HPDE6-E6E7 (cell line): ENCODE measurements at regions not wholly inside any gene's neighbourhood (a gene's known extent, or its start where the extent isn't known, plus 50 kb on each side); places are given as distances from the start of the nearest gene placed in this dataset.
"Not testable (repeated sequence)": the region's sequence is repeated elsewhere in the genome, so short reads cannot be mapped to it uniquely, and the experiment has no call there.

Experiments used
- DNase-seq: peaks from one replicate; pipeline ENCODE4 v3.0.0; 2011; ENCODE audit warnings: missing footprints; ENCODE audit errors: extremely low spot score

- DNase-seq, result no peak
These were observed 81.1 kb downstream of the ARL6IP4 start for GRCh38 chr12:123061441-123062205.

GRCh38 chr12:123059500-123059899 lies 79.0 kb downstream of the ARL6IP4 start:
- no peak for DNase-seq

GRCh38 chr12:123058980-123059379 lies 78.5 kb downstream of the ARL6IP4 start:
- no peak for DNase-seq

- no peak for DNase-seq
These were observed 78.0 kb downstream of the ARL6IP4 start for GRCh38 chr12:123058481-123058880.

- DNase-seq, result no peak
These were observed 77.2 kb downstream of the ARL6IP4 start for GRCh38 chr12:123057513-123058265.

- DNase-seq, result no peak
These were observed 76.2 kb downstream of the ARL6IP4 start for GRCh38 chr12:123056709-123057108.

- DNase-seq, result no peak
These were observed 75.6 kb downstream of the ARL6IP4 start for GRCh38 chr12:123056053-123056452.

GRCh38 chr12:123055281-123055766 lies 74.8 kb downstream of the ARL6IP4 start:
- no peak for DNase-seq

- DNase-seq, result no peak
These were observed 73.9 kb downstream of the ARL6IP4 start for GRCh38 chr12:123054371-123054770.

- DNase-seq, result no peak
These were observed 71.1 kb downstream of the ARL6IP4 start for GRCh38 chr12:123051556-123051955.

- no peak for DNase-seq
These were observed 70.4 kb downstream of the ARL6IP4 start for GRCh38 chr12:123050913-123051312.

- DNase-seq, result no peak
These were observed 69.9 kb downstream of the ARL6IP4 start for GRCh38 chr12:123050331-123050831.

- DNase-seq, result no peak
These were observed 69.1 kb downstream of the ARL6IP4 start for GRCh38 chr12:123049398-123050240.

GRCh38 chr12:123047892-123048291 lies 67.4 kb downstream of the ARL6IP4 start:
- DNase-seq, result not testable (repeated sequence)

GRCh38 chr12:123047289-123047688 lies 66.8 kb downstream of the ARL6IP4 start:
- DNase-seq, result no peak

- DNase-seq, result no peak
These were observed 66.0 kb downstream of the ARL6IP4 start for GRCh38 chr12:123046431-123046830.

- DNase-seq, result no peak
These were observed 65.2 kb downstream of the ARL6IP4 start for GRCh38 chr12:123045678-123046077.

- no peak for DNase-seq
These were observed 63.9 kb downstream of the ARL6IP4 start for GRCh38 chr12:123044351-123044750.

- DNase-seq, result peak; percentile 80
These were observed 63.1 kb downstream of the ARL6IP4 start for GRCh38 chr12:123043536-123044001.

- no peak for DNase-seq
These were observed 62.4 kb downstream of the ARL6IP4 start for GRCh38 chr12:123042833-123043232.

- DNase-seq, result no peak
These were observed 61.6 kb downstream of the ARL6IP4 start for GRCh38 chr12:123041811-123042655.
